Left ventricle myocardium inferior (tissue), 1 donor: ENCODE measurements at regions not wholly inside any gene's neighbourhood (a gene's known extent, or its start where the extent isn't known, plus 50 kb on each side); places are given as distances from the start of the nearest gene placed in this dataset.

ENCODE experiments used
- DNase-seq: peaks from one replicate; pipeline ENCODE4 v3.0.0-alpha.2; 2020
- H3K27ac ChIP-seq: fragments of 200-600 bp; replicated peaks from 2 replicates; pipeline ENCODE4 v1.8.0; 2021
- H3K27me3 ChIP-seq: fragments of 200-600 bp; 2 replicates; pipeline ENCODE4 v1.8.0; 2021; ENCODE audit warnings: low read depth
- H3K36me3 ChIP-seq: fragments of 200-600 bp; 2 replicates; pipeline ENCODE4 v1.8.0; 2021
- H3K4me1 ChIP-seq: fragments of 200-600 bp; 2 replicates; pipeline ENCODE4 v1.8.0; 2021
- H3K4me3 ChIP-seq: fragments of 200-600 bp; 2 replicates; pipeline ENCODE4 v1.8.0; 2021; ENCODE audit warnings: mild to moderate bottlenecking, moderate library complexity
- H3K9me3 ChIP-seq: fragments of 200-600 bp; replicated peaks from 2 replicates; pipeline ENCODE4 v1.8.0; 2021
- CTCF ChIP-seq: fragments of 200-600 bp; IDR thresholded peaks from 2 replicates; pipeline ENCODE4 v1.8.0; 2021; ENCODE audit warnings: antibody characterized with exemption, mild to moderate bottlenecking, borderline replicate concordance
- intact Hi-C: fragments of 100-400 bp; cut with micrococcal nuclease; formaldehyde crosslinking; loops from one replicate; pipeline ENCODE4 v1.11.0; 2022
- donor health status: DM: no; HTN: yes; CAD: no; lungs with severe emphysema.

DNA sequence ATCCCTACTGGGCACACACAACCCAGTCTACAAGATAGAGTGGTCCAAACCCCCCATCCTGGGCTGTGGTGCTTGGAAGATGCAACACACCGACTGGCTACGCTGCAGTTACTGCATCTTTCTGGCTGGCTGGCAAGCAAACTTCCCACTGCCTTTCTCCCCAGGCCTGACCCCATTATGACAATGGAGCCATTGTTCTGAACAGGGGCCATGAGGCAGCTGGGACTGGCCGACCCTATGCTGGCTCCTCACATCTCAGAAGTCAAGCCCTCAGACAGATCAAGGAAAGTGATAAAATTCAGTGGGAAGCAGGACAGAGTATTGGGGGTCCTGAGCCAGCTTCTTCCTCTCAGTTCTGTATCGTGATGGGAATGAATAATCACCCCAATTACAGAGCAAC, 364.1 kb upstream of the ASIC2 start:
- no peak for DNase-seq
- Histone ChIP-seq H3K27ac (no peak overlapping the region), H3K36me3 (no peaks in the 10 kb centered on the region), H3K4me1 (peaks cover 5% of the 10 kb centered on the region), H3K9me3 (no peaks in the 10 kb centered on the region), H3K27me3 (peaks cover 15% of the 10 kb centered on the region), H3K4me3 (no peak overlapping the region)
- no peak for TF ChIP-seq CTCF
- intact Hi-C loops, result no loop called here

GRCh38 chr17:33661975-33662374, 368.9 kb upstream of the ASIC2 start:
- no peak for TF ChIP-seq CTCF
- no peak overlapping the region for H3K27ac ChIP-seq

GRCh38 chr17:33664116-33664840, 371.2 kb upstream of the ASIC2 start:
- DNase-seq, result no peak
- no peak for TF ChIP-seq CTCF
- Histone ChIP-seq H3K36me3 (no peaks in the 10 kb centered on the region), H3K27ac (no peak overlapping the region), H3K9me3 (no peaks in the 10 kb centered on the region), H3K4me1 (peaks cover 16% of the 10 kb centered on the region), H3K4me3 (no peak overlapping the region), H3K27me3 (peaks cover 34% of the 10 kb centered on the region)
- intact Hi-C loops, result no loop called here

More at GRCh38 chr17:33661975-33662374, 368.9 kb upstream of the ASIC2 start:
- Histone ChIP-seq H3K27me3 (peaks cover 24% of the 10 kb centered on the region), H3K4me3 (no peak overlapping the region), H3K4me1 (peaks cover under 1% of the 10 kb centered on the region), H3K9me3 (no peaks in the 10 kb centered on the region), H3K36me3 (no peaks in the 10 kb centered on the region)
- no peak for DNase-seq
- intact Hi-C loops, result no loop called here

DNA sequence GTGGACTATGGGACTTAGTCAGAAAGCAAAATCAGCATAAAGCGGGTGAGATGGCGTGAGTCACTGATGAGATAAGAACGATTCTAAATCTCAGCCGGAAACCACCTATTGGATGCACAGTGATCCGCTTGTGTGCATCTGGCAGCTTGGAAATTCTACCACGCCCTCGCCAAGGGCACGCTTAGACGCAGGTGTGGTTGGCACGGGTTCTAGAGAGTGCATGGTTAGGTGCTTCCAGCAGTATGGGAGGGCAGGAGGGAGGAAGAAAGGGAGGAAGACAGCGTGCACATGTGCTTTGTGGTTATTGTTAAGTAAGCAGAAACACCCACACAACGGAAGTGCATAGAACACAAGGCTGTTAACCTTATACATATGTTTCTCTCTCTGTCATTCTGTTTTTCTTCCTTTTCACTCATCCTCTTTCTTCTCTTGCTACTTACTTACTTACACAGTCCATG, 374.0 kb upstream of the ASIC2 start:
- no peak for TF ChIP-seq CTCF
- DNase-seq, result no peak
- H3K9me3 ChIP-seq, result no peaks in the 10 kb centered on the region
- no peak overlapping the region for H3K4me3 ChIP-seq
- peaks cover 16% of the 10 kb centered on the region for H3K4me1 ChIP-seq
- peaks cover 27% of the 10 kb centered on the region for H3K27me3 ChIP-seq
- intact Hi-C loops, result no loop called here
- no peak overlapping the region for H3K27ac ChIP-seq
- H3K36me3 ChIP-seq, result no peaks in the 10 kb centered on the region

GRCh38 chr17:33667671-33668070, 374.6 kb upstream of the ASIC2 start:
- TF ChIP-seq CTCF, result no peak
- Histone ChIP-seq H3K4me3 (no peak overlapping the region), H3K4me1 (peaks cover 16% of the 10 kb centered on the region), H3K27me3 (peaks cover 31% of the 10 kb centered on the region), H3K36me3 (no peaks in the 10 kb centered on the region), H3K9me3 (no peaks in the 10 kb centered on the region), H3K27ac (no peak overlapping the region)
- no peak for DNase-seq
- intact Hi-C loops, result no loop called here
